ENCODE measurements at regions not wholly inside any gene's neighbourhood (a gene's known extent, or its start where the extent isn't known, plus 50 kb on each side); places are given as distances from the start of the nearest gene placed in this dataset.

DNA sequence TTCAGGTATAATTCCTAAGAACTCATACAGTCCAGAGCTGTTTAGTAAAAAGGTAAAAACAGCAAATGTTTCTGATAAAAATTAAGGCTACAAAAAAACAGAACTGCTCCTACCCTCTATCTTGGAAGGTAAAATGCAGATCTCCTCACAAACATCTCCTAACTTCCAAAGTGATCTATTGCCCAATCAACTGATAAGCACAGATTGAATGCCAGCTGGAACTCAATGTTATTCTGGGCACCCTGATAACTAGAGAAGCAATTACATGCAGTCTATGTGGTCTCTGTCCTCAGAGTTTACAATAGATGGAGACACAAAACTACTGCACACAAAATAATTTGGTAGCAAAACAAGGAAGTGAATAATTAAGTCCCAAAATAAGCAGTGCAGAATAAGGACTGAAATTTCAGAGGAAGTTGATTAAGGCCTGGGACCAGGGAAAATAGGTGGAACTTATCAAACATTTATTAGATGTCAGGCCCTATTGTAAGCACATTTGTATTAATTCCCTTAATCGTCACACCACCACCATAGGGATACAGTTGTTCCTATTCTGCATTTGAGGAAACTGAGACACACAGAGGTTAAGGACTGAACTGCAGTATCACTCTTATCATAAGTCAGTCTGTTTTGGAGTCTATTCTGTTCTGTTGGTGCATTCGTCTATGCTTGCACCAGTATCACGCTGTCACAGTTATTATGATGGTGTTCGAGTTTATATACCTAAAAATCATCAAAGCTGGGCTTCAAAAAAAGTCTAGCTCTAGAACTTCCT, 102.2 kb upstream of the TARS1 start:
- DNase-seq: no peak

- DNase-seq: no peak
These were observed 101.4 kb upstream of the TARS1 start for GRCh38 chr5:33339413-33339812.

DNA sequence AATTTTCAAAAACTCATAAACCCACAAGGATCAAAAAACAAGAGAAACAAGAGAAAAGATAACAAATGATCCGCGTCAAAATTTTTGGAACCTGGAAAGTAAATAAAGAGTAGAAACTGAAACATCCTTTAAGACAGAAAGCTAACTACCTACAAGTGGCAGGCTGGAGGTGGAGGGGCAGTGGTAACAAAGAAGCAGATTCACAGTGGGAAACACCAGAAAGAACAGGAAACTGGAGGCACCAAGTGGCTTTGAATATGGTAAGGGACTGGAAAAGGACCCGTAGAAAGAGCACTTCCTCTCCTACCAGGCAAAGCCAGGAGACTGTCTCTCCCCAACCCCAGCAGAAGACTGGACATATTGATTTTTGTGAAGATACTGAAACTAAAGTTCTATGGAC, 100.6 kb upstream of the TARS1 start:
- no peak for DNase-seq

DNA sequence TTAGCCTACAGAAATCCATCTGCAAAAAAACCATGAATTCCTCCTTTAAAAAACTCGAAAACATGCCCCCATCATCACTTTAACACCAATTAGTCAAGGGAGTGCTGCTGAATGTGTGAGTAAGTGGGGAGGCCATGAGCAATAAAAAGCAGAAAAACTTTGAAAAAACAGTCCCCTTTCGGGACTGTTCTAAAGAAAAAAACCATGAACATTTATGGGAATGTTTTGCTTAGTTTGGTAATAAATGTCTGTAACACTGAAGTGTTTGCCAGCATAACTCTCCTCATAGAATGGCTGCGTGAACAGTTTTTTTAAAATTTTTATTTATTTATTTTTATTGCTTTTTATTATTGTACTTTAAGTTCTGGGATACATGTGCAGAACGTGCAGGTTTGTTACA, 99.4 kb upstream of the TARS1 start:
- no peak for DNase-seq

GRCh38 chr5:33343676-33344327, 97.0 kb upstream of the TARS1 start:
- DNase-seq: no peak

- DNase-seq: no peak
These were observed 94.2 kb upstream of the TARS1 start for GRCh38 chr5:33346534-33346933.

DNA sequence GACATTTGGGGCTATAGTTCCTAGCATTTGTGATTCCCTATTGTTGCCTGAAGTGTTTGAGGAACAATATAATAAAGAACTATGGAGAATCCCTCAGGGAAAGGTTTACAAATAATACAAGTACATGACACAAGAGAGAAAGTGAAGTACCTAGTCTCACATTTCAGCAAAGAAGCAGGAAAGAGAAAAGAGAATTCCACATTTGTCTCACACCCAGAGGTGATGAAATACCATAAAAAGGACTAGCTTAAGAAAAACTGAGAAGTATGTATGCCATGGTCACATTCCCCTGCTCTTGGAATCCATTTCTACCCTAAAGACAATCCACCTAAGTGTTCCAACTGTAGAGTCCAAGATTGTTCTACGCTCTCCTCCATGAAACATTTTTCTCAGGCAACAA, 79.0 kb upstream of the TARS1 start:
- DNase-seq: no peak

- DNase-seq: no peak
These were observed 77.8 kb upstream of the TARS1 start for GRCh38 chr5:33362915-33363314.

DNA sequence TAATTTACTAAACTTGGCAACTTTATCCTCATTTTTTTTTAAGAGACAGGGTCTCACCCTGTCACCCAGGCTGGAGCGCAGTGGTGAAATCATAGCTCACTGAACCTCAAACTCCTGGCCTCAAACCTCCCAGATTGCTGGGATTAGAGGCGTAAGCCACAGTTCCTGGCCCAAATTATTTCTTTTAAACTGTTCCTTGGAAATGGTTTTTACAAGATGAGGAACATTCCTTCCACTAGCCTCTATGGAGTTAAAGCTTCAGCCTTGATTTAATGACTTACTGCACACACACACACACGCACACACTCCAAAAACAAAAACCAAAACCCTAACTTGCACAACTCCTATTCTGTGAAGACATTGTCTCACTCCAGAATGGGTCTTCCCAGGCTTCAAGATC, 77.2 kb upstream of the TARS1 start:
- DNase-seq: no peak

DNA sequence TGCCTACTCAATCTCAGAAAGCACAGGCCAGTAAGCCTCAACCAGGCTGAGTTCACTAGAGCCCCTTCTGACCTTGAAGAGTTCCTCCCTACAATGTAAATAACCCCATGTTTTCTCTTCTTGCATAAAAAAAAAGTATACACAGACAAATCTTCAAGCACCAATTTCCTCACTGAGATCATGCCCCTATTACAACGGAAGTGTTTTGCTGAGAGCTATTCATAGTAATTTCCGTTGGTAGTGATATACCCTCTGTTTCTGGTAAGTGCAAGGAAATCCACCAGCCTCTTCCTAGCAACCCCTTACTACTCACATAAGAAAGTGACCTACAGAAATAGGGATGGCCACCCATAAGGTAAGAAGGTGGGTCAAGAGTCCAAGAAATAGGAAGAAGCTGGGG, 76.4 kb upstream of the TARS1 start:
- no peak for DNase-seq

DNA sequence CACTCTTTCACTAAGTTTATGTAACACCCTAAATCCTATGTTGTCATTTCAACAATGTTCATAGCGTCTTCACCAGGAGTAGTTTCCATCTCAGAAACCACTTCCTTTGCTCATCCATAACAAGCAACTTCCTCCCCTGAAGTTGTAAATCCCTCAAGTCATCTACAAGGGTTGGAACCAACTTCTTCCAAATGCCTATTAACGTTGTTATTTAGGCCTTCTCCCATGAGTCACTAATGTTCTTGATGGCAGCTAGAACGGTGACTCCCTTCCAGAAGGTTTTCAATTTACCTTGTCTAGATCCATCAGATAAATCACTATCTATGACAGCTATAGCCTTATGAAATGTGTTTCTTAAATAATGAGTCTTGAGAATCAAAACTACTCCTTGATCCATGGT, 73.3 kb upstream of the TARS1 start:
- DNase-seq: no peak

- no peak for DNase-seq
These were observed 71.0 kb upstream of the TARS1 start for GRCh38 chr5:33369485-33370465.

GRCh38 chr5:33370466-33370859, 70.3 kb upstream of the TARS1 start:
- DNase-seq: no peak

- no peak for DNase-seq
These were observed 69.1 kb upstream of the TARS1 start for GRCh38 chr5:33371660-33372059.

DNA sequence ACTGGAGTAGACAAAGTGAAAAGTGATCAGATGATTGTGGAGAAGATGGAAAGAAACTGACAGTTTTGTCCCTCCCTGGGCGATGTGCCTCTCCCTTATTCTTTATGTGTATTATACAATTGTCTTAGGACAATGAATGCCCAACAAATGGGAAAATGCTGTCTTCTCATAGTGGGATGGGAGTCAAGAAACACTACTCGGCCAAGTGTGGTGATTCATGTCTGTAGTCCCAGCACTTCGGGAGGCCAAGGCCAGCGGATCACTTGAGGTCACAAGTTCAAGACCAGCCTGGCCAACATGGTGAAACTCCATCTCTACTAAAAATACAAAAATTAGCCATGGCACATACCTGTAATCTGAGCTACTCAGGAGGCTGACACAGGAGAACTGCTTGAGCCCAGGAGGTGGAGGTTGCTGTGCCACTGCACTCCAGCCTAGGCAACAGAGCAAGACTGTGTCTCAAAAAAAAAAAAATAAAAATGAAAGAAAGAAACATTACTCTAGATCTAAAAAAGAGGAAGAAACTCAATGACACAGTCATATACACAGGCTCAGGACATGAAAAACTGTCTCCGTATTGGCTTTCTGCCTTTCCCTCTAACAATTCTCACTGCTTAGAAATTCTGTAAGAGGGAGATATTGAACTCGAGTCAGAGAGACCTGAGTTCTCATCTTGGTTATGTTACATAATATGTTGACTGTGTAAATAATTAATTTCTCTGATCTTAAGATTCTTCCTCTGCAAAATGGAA, 67.9 kb upstream of the TARS1 start:
- no peak for DNase-seq

DNA sequence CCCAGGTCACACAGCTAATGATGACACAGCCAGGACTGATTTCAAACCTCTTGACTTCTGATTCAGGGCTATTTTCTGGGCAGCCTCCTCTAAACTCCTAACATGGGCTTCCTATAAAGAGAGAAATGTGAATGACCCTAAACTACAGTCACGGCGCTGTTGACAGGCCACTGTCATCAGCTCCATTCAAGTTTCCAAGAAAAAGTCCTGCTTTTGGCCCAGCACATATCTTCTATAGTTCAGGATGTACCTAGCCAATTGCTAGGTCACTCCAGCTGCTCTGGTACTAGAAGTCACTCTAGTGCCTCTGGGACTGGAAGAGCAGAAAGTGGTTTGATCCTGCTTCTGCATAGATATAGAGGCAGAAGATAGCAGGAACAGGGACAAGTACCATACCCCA, 64.9 kb upstream of the TARS1 start:
- DNase-seq: no peak

DNA sequence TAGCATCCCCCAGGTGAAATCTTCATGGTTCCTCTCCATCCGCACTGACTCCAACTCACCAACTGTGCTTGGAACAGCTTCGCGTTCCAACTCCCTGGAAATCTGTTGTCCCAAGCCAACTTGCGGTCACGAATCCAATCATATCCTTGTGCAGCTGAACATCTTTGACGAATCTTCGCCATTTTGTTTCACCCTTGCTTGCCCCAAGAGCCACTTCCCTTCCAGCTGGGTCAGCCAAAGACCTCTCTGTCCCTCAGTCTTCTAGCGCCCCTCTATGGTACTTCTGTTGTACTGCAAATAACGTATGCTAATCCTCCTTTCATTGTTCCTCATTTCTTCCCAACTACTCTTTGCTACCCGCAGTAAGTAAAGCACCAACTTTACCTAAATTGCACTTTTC, 61.0 kb upstream of the TARS1 start:
- no peak for DNase-seq

GRCh38 chr5:33381243-33381642, 59.5 kb upstream of the TARS1 start:
- no peak for DNase-seq
